ENCODE measurements at regions not wholly inside any gene's neighbourhood (a gene's known extent, or its start where the extent isn't known, plus 50 kb on each side); places are given as distances from the start of the nearest gene placed in this dataset.

DNA sequence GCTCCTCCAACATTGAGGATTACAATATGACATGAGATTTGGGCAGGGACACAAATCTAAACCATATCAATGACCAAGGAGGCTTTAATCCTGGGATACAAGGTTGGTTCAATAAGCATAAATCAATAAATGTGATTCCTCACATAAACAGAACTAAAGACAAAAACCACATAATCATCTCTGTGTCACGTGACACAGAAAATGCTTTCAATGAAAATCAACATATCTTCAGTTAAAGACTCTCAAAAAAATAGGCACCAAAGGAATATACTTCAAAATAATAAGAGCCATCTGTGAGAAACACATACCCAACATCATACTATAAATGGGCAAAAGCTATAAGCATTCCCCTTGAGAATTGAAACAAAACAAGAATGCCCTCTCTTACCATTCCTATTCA, 604.9 kb downstream of the SEMA5A start:
- TF ChIP-seq POLR2A (IDR thresholded peaks at IDR 0.05; ENCODE audit: low read depth, low read length): no peak
- no peak for TF ChIP-seq TAF1 (IDR thresholded peaks at IDR 0.05; ENCODE audit: borderline replicate concordance, low read depth, low read length)
